ENCODE measurements at regions not wholly inside any gene's neighbourhood (a gene's known extent, or its start where the extent isn't known, plus 50 kb on each side); places are given as distances from the start of the nearest gene placed in this dataset.

- no peaks in the 10 kb centered on the region for H3K9me3 ChIP-seq (replicated peaks in 1 of 3)
- no peaks in the 10 kb centered on the region for H3K27me3 ChIP-seq
- TF ChIP-seq POLR2A (IDR thresholded peaks at IDR 0.05): no peak
- TF ChIP-seq CTCF (IDR thresholded peaks at IDR 0.05): no peak
- H3K27ac ChIP-seq: peak overlapping the region in 2 of 5 donors; percentile 32 to 68
- no peak overlapping the region for H3K4me3 ChIP-seq
- no peak for DNase-seq
- intact Hi-C loops (cut with DNase I): no loop called here
- H3K4me1 ChIP-seq (replicated peaks in 1 of 2): peaks cover 0 to 12% of the 10 kb centered on the region in 2 donors
- H3K36me3 ChIP-seq (replicated peaks in 1 of 2): no peaks in the 10 kb centered on the region
- WGBS, 4 donors: 71 to 80% (median 73%) methylated on average over 4 to 9 of the region's 9 CpGs
Observed at GRCh38 chr1:228903434-228904071, 168.3 kb downstream of the RHOU start.

- H3K27ac ChIP-seq: no peak overlapping the region
- no peak for DNase-seq
- H3K4me1 ChIP-seq (replicated peaks in 1 of 2): peaks cover 0 to 12% of the 10 kb centered on the region in 2 donors
- intact Hi-C loops (cut with DNase I): no loop called here
- 91 to 96% (median 95%) methylated on average over 4 of the region's 4 CpGs for WGBS, 4 donors
- no peaks in the 10 kb centered on the region for H3K9me3 ChIP-seq (replicated peaks in 1 of 3)
- TF ChIP-seq POLR2A (IDR thresholded peaks at IDR 0.05) (no peak), CTCF (IDR thresholded peaks at IDR 0.05) (no peak)
- H3K27me3 ChIP-seq: no peaks in the 10 kb centered on the region
- no peaks in the 10 kb centered on the region for H3K36me3 ChIP-seq (replicated peaks in 1 of 2)
- no peak overlapping the region for H3K4me3 ChIP-seq
Observed at GRCh38 chr1:228904222-228904621, 168.9 kb downstream of the RHOU start.

GRCh38 chr1:228905701-228906101 lies 170.4 kb downstream of the RHOU start:
- no peak overlapping the region for H3K27ac ChIP-seq
- intact Hi-C loops (cut with DNase I): no loop called here
- H3K4me3 ChIP-seq: no peak overlapping the region
- no peak for DNase-seq
- H3K9me3 ChIP-seq (replicated peaks in 1 of 3): no peaks in the 10 kb centered on the region
- WGBS, 4 donors: 93 to 97% (median 95%) methylated on average over 2 of the region's 2 CpGs
- no peaks in the 10 kb centered on the region for H3K27me3 ChIP-seq
- H3K36me3 ChIP-seq (replicated peaks in 1 of 2): no peaks in the 10 kb centered on the region
- peaks cover 0 to 12% of the 10 kb centered on the region in 2 donors for H3K4me1 ChIP-seq (replicated peaks in 1 of 2)
- no peak for TF ChIP-seq CTCF (IDR thresholded peaks at IDR 0.05)
- no peak for TF ChIP-seq POLR2A (IDR thresholded peaks at IDR 0.05)

- TF ChIP-seq CTCF (IDR thresholded peaks at IDR 0.05): no peak
- no peak for TF ChIP-seq POLR2A (IDR thresholded peaks at IDR 0.05)
- Histone ChIP-seq H3K27me3 (no peaks in the 10 kb centered on the region), H3K9me3 (replicated peaks in 1 of 3) (no peaks in the 10 kb centered on the region), H3K4me1 (replicated peaks in 1 of 2) (peaks cover 0 to 12% of the 10 kb centered on the region in 2 donors), H3K27ac (no peak overlapping the region), H3K36me3 (replicated peaks in 1 of 2) (no peaks in the 10 kb centered on the region), H3K4me3 (no peak overlapping the region)
- no peak for DNase-seq
- intact Hi-C loops (cut with DNase I): no loop called here
- WGBS, 4 donors: 93 to 95% (median 94%) methylated on average over 10 of the region's 10 CpGs
Observed at GRCh38 chr1:228906223-228906860, 171.1 kb downstream of the RHOU start.
